HEK293 (cell line): ENCODE measurements at regions not wholly inside any gene's neighbourhood (a gene's known extent, or its start where the extent isn't known, plus 50 kb on each side); places are given as distances from the start of the nearest gene placed in this dataset.
A peak's percentile ranks its signal among the peaks of the same experiment; 100 is the strongest.

ENCODE experiments used
- CTCF ChIA-PET: fragments of 350-600 bp; formaldehyde crosslinking; extraction: SDS; loops from one replicate; lab custom pipeline; 2021; ENCODE audit warnings: antibody characterized with exemption; lab: Yijun Ruan, JAX
- POLR2A ChIA-PET: fragments of 300-600 bp; formaldehyde crosslinking; extraction: SDS; loops from one replicate; lab custom pipeline; 2020; ENCODE audit warnings: antibody characterized with exemption, inconsistent platforms; lab: Yijun Ruan, JAX
- H3K27ac ChIP-seq: fragments of 200-500 bp; sonication (Bioruptor generic); 2 replicates; pipeline ENCODE4 v1.5.1; 2014; ENCODE audit warnings: low read depth, low read length, control low read depth, inconsistent platforms; ENCODE audit errors: extremely low read depth
- H3K36me3 ChIP-seq, 2 experiments: fragments of 200-500 bp in 1 of 2; sonication (Bioruptor generic) in 1 of 2; 1 replicate in 1 of 2; 2 replicates in 1 of 2; pipeline ENCODE4 v1.5.1; 2014 to 2017; ENCODE audit warnings: inconsistent platforms in 2 of 2, low read length in 2 of 2; ENCODE audit not compliant: control insufficient read depth in 2 of 2, insufficient read depth in 1 of 2
- H3K4me1 ChIP-seq: fragments of 200-500 bp; sonication (Bioruptor generic); 2 replicates; pipeline ENCODE4 v1.5.1; 2014; ENCODE audit warnings: mild to moderate bottlenecking, low read length, inconsistent platforms; ENCODE audit not compliant: control insufficient read depth, insufficient read depth
- H3K4me3 ChIP-seq: 2 replicates; pipeline ENCODE4 v1.5.1; 2011; ENCODE audit warnings: low read depth, mild to moderate bottlenecking, control low read depth, low read length, moderate library complexity
- H3K9me3 ChIP-seq: fragments of 200-500 bp; sonication (Bioruptor generic); 2 replicates; pipeline ENCODE4 v1.5.1; 2014; ENCODE audit warnings: low read depth, low read length, inconsistent platforms; ENCODE audit not compliant: control insufficient read depth, insufficient read depth
- GLI2 ChIP-seq: fragments of 450-650 bp; formaldehyde crosslinking; IDR thresholded peaks from 2 replicates; pipeline ENCODE4; 2017; ENCODE audit warnings: missing biosample characterization, missing genetic modification characterization, low read depth, borderline replicate concordance
- HOXD13 ChIP-seq: sonication (generic); formaldehyde crosslinking; IDR thresholded peaks from 2 replicates; pipeline ENCODE4 v1.8.0; 2022; ENCODE audit warnings: missing genetic modification reagents, borderline replicate concordance
- OVOL3 ChIP-seq: fragments of 450-650 bp; formaldehyde crosslinking; IDR thresholded peaks from 2 replicates; pipeline ENCODE4 v1.5.1; 2016; ENCODE audit warnings: missing biosample characterization, missing genetic modification characterization
- SETDB1 ChIP-seq: IDR thresholded peaks from one replicate; pipeline ENCODE4 v1.6.1; 2017; ENCODE audit warnings: mild to moderate bottlenecking, low read length, moderate library complexity, mixed read lengths; ENCODE audit not compliant: insufficient read length
- SP7 ChIP-seq: fragments of 450-650 bp; formaldehyde crosslinking; IDR thresholded peaks from 2 replicates; pipeline ENCODE4 v1.5.1; 2016; ENCODE audit warnings: missing biosample characterization, missing genetic modification characterization
- ZFP37 ChIP-seq: fragments of 450-650 bp; formaldehyde crosslinking; IDR thresholded peaks from 2 replicates; pipeline ENCODE4 v1.5.1; 2016; ENCODE audit warnings: missing biosample characterization, missing genetic modification characterization
- ZNF266 ChIP-seq: fragments of 450-650 bp; formaldehyde crosslinking; IDR thresholded peaks from 2 replicates; pipeline ENCODE4 v1.5.1; 2016; ENCODE audit warnings: missing biosample characterization, missing genetic modification characterization, low read depth
- ZNF311 ChIP-seq: fragments of 450-650 bp; formaldehyde crosslinking; IDR thresholded peaks from 2 replicates; pipeline ENCODE4 v1.5.1; 2017; ENCODE audit warnings: missing biosample characterization, missing genetic modification characterization, borderline replicate concordance
- ZNF433 ChIP-seq: fragments of 450-650 bp; formaldehyde crosslinking; IDR thresholded peaks from 2 replicates; pipeline ENCODE4 v1.5.1; 2016; ENCODE audit warnings: missing biosample characterization, missing genetic modification characterization, low read depth
- ZNF521 ChIP-seq: fragments of 450-650 bp; formaldehyde crosslinking; IDR thresholded peaks from 2 replicates; pipeline ENCODE4 v1.5.1; 2017; ENCODE audit warnings: missing biosample characterization, mild to moderate bottlenecking, missing genetic modification characterization
- ZNF549 ChIP-seq: fragments of 450-650 bp; IDR thresholded peaks from 2 replicates; pipeline ENCODE4 v1.5.1; 2018; ENCODE audit warnings: missing biosample characterization, missing genetic modification characterization, mild to moderate bottlenecking, inconsistent platforms, moderate library complexity
- ZNF555 ChIP-seq: fragments of 450-650 bp; formaldehyde crosslinking; conservative IDR thresholded peaks from 2 replicates; pipeline ENCODE4 v1.5.1; 2017; ENCODE audit warnings: missing biosample characterization, mild to moderate bottlenecking, missing genetic modification characterization, inconsistent platforms
- ZNF560 ChIP-seq: fragments of 450-650 bp; formaldehyde crosslinking; IDR thresholded peaks from 2 replicates; pipeline ENCODE4 v1.5.1; 2017; ENCODE audit warnings: missing biosample characterization, missing genetic modification characterization, borderline replicate concordance
- ZNF629 ChIP-seq: fragments of 450-650 bp; formaldehyde crosslinking; IDR thresholded peaks from 2 replicates; pipeline ENCODE4 v1.5.1; 2017; ENCODE audit warnings: missing biosample characterization, missing genetic modification characterization
- ZNF654 ChIP-seq: fragments of 450-650 bp; formaldehyde crosslinking; IDR thresholded peaks from 2 replicates; pipeline ENCODE4 v1.5.1; 2016; ENCODE audit warnings: low read depth, missing biosample characterization, missing genetic modification characterization
- ZNF707 ChIP-seq: fragments of 450-650 bp; formaldehyde crosslinking; IDR thresholded peaks from 2 replicates; pipeline ENCODE4 v1.5.1; 2016; ENCODE audit warnings: missing biosample characterization, missing genetic modification characterization
- ZNF785 ChIP-seq: fragments of 450-650 bp; formaldehyde crosslinking; IDR thresholded peaks from 2 replicates; pipeline ENCODE4 v1.5.1; 2016; ENCODE audit warnings: missing biosample characterization, missing genetic modification characterization
- TF ChIP-seq, protein P1 (sequence below): fragments of 450-650 bp; formaldehyde crosslinking; IDR thresholded peaks from 2 replicates; pipeline ENCODE4 v1.5.1; 2016; ENCODE audit warnings: missing biosample characterization, missing genetic modification characterization
- TF ChIP-seq, protein P2 (sequence below): fragments of 450-650 bp; formaldehyde crosslinking; IDR thresholded peaks from 2 replicates; pipeline ENCODE4 v1.5.1; 2017; ENCODE audit warnings: missing biosample characterization, missing genetic modification characterization
- TF ChIP-seq, protein P3 (sequence below): IDR thresholded peaks from 2 replicates; pipeline ENCODE4 v1.6.1; 2011; ENCODE audit warnings: mild to moderate bottlenecking, low read depth, low read length, borderline replicate concordance
- TF ChIP-seq, protein P4 (sequence below): fragments of 450-650 bp; formaldehyde crosslinking; IDR thresholded peaks from 2 replicates; pipeline ENCODE4 v1.5.1; 2016; ENCODE audit warnings: missing biosample characterization, missing genetic modification characterization
- TF ChIP-seq, protein P5 (sequence below): fragments of 450-650 bp; formaldehyde crosslinking; IDR thresholded peaks from 2 replicates; pipeline ENCODE4 v1.5.1; 2016; ENCODE audit warnings: missing biosample characterization, missing genetic modification characterization

DNA sequence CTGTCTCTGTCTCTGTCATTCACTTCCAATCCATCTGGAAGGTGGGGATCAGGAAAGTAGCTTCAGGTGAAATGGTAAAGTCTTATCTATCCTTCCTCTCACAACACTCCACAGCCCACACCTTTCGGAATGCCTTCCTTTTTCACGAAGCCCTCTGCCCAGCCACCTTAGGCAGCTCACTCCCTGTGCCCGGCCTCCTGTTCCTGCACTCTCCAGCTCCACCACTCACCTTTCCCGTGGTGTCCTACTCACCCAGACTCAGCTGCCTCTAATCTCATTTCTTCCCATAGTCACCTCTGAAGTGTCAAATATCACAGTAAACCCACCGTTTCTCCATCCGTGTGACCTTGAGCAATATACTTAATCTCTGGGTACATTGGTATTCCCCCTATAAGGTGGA lies 100.9 kb upstream of the C7orf33 start (continued):
- TF ChIP-seq, protein P1, sequence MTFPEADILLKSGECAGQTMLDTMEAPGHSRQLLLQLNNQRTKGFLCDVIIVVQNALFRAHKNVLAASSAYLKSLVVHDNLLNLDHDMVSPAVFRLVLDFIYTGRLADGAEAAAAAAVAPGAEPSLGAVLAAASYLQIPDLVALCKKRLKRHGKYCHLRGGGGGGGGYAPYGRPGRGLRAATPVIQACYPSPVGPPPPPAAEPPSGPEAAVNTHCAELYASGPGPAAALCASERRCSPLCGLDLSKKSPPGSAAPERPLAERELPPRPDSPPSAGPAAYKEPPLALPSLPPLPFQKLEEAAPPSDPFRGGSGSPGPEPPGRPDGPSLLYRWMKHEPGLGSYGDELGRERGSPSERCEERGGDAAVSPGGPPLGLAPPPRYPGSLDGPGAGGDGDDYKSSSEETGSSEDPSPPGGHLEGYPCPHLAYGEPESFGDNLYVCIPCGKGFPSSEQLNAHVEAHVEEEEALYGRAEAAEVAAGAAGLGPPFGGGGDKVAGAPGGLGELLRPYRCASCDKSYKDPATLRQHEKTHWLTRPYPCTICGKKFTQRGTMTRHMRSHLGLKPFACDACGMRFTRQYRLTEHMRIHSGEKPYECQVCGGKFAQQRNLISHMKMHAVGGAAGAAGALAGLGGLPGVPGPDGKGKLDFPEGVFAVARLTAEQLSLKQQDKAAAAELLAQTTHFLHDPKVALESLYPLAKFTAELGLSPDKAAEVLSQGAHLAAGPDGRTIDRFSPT (tag by site-specific recombination) = no peak
- no peak for TF ChIP-seq ZFP37 (tag by site-specific recombination)
- no peak for TF ChIP-seq GLI2 (tag by site-specific recombination)
- TF ChIP-seq ZNF560 = no peak
- TF ChIP-seq ZNF433 (tag by site-specific recombination) = no peak
- TF ChIP-seq ZNF707 = no peak
- TF ChIP-seq, protein P2, sequence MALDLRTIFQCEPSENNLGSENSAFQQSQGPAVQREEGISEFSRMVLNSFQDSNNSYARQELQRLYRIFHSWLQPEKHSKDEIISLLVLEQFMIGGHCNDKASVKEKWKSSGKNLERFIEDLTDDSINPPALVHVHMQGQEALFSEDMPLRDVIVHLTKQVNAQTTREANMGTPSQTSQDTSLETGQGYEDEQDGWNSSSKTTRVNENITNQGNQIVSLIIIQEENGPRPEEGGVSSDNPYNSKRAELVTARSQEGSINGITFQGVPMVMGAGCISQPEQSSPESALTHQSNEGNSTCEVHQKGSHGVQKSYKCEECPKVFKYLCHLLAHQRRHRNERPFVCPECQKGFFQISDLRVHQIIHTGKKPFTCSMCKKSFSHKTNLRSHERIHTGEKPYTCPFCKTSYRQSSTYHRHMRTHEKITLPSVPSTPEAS (tag by site-specific recombination) = no peak
- TF ChIP-seq, protein P3, sequence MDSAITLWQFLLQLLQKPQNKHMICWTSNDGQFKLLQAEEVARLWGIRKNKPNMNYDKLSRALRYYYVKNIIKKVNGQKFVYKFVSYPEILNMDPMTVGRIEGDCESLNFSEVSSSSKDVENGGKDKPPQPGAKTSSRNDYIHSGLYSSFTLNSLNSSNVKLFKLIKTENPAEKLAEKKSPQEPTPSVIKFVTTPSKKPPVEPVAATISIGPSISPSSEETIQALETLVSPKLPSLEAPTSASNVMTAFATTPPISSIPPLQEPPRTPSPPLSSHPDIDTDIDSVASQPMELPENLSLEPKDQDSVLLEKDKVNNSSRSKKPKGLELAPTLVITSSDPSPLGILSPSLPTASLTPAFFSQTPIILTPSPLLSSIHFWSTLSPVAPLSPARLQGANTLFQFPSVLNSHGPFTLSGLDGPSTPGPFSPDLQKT = no peak
- TF ChIP-seq ZNF266 (tag by site-specific recombination) = no peak
- no peak for TF ChIP-seq ZNF311 (tag by site-specific recombination)
- TF ChIP-seq, protein P4, sequence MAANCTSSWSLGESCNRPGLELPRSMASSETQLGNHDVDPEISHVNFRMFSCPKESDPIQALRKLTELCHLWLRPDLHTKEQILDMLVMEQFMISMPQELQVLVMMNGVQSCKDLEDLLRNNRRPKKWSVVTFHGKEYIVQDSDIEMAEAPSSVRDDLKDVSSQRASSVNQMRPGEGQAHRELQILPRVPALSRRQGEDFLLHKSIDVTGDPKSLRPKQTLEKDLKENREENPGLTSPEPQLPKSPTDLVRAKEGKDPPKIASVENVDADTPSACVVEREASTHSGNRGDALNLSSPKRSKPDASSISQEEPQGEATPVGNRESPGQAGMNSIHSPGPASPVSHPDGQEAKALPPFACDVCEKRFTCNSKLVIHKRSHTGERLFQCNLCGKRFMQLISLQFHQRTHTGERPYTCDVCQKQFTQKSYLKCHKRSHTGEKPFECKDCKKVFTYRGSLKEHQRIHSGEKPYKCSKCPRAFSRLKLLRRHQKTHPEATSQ (tag by site-specific recombination) = no peak
- TF ChIP-seq, all 188 proteins: peak for 0

DNA sequence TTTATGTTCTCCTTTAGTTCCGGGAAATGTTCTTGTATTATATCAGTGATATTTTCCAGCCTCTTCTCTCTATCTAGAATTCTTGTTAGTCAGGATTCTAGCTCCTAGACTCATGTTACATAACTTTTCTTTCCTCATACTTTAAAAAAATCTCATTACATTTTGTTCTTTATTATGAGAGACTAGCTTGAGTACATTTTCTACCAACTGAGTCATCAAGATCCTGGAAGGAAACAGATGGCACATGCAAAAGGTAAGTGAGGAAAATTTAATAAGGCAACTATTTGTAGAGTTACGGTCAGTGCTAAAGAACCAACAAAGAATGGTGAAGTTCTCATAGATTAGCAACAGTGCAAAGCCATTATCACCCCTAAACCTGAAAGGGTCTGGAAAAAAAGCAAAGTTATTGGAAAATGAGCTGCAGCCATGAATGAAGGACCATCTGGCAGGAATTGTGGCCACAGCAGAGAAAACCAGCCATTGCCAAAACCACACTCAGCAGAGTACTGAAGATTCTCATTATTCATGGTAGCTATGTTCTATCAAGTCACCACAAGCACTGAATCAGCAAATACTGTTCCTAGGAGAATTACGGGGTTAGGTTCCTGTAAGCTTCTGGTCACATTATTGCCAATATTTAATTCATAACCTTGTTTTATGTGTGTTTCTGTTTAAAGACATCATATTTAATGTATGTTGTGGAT lies 98.3 kb upstream of the C7orf33 start:
- ChIA-PET POLR2A (no interaction called here), CTCF (interaction anchor here (0.8 to 1.1 kb wide), 2 partner anchors 228 to 471 kb away, joined by 3 to 4 read pairs; no protein-coding TSS in a partner anchor)
- TF ChIP-seq ZNF555 (tag by site-specific recombination) (peak; percentile 64), SETDB1 (peak; percentile 38), ZNF654 (tag by site-specific recombination) (no peak)
- Histone ChIP-seq H3K27ac (no peak overlapping the region), H3K4me1 (no peaks in the 10 kb centered on the region), H3K4me3 (no peak overlapping the region), H3K9me3 (no peaks in the 10 kb centered on the region), H3K36me3 (no peaks in the 10 kb centered on the region)

DNA sequence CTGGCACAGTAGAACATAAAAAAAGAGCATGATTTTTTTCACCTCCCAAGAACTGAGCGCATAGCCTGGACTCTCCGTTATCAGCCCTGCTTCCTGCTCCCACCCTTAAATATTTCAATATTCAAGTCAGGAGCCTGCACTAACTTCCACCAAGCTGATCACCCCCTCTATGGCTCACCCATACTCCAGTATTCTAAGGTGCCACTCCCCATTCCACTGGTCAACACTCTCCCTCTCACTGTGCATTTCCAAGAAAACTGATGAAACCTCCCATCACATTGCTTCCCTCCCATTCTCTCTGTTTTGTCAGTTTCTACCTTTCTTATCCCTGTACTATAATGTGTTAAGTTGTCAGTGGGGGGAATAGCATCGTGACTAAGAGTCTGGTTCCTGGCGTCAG lies 95.0 kb upstream of the C7orf33 start:
- POLR2A ChIA-PET = no interaction called here
- CTCF ChIA-PET = interaction anchor here (0.7 to 1.1 kb wide), 2 partner anchors 10 to 233 kb away, joined by 4 to 5 read pairs; no protein-coding TSS in a partner anchor
- no peak overlapping the region for H3K27ac ChIP-seq
- no peaks in the 10 kb centered on the region for H3K4me1 ChIP-seq
- H3K4me3 ChIP-seq = no peak overlapping the region
- no peaks in the 10 kb centered on the region for H3K9me3 ChIP-seq
- H3K36me3 ChIP-seq = no peaks in the 10 kb centered on the region
- TF ChIP-seq ZNF521 (tag by site-specific recombination) (no peak), SETDB1 (no peak), ZNF785 (tag by site-specific recombination) (no peak), ZNF549 (tag by site-specific recombination) (no peak), SP7 (tag by site-specific recombination) (no peak), ZNF560 (no peak), ZNF629 (no peak), HOXD13 (CRISPR knock-in tag) (no peak), OVOL3 (tag by site-specific recombination) (no peak)
- TF ChIP-seq, protein P5, sequence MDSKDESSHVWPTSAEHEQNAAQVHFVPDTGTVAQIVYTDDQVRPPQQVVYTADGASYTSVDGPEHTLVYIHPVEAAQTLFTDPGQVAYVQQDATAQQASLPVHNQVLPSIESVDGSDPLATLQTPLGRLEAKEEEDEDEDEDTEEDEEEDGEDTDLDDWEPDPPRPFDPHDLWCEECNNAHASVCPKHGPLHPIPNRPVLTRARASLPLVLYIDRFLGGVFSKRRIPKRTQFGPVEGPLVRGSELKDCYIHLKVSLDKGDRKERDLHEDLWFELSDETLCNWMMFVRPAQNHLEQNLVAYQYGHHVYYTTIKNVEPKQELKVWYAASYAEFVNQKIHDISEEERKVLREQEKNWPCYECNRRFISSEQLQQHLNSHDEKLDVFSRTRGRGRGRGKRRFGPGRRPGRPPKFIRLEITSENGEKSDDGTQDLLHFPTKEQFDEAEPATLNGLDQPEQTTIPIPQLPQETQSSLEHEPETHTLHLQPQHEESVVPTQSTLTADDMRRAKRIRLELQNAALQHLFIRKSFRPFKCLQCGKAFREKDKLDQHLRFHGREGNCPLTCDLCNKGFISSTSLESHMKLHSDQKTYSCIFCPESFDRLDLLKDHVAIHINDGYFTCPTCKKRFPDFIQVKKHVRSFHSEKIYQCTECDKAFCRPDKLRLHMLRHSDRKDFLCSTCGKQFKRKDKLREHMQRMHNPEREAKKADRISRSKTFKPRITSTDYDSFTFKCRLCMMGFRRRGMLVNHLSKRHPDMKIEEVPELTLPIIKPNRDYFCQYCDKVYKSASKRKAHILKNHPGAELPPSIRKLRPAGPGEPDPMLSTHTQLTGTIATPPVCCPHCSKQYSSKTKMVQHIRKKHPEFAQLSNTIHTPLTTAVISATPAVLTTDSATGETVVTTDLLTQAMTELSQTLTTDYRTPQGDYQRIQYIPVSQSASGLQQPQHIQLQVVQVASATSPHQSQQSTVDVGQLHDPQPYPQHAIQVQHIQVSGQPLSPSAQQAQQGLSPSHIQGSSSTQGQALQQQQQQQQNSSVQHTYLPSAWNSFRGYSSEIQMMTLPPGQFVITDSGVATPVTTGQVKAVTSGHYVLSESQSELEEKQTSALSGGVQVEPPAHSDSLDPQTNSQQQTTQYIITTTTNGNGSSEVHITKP (tag by site-specific recombination) = no peak
